Esophagus squamous epithelium (tissue), 4 donors: ENCODE measurements at regions not wholly inside any gene's neighbourhood (a gene's known extent, or its start where the extent isn't known, plus 50 kb on each side); places are given as distances from the start of the nearest gene placed in this dataset.

ENCODE experiments used
- CTCF ChIP-seq, 6 experiments: fragments of 450-650 bp in 4 of 6; fragments of 200-600 bp in 2 of 6; sonication (generic) in 2 of 6; IDR thresholded peaks; one replicate each; pipeline ENCODE4 v1.5.1; 2016 to 2019; ENCODE audit warnings: antibody characterized with exemption in 6 of 6, mild to moderate bottlenecking in 4 of 6, moderate library complexity in 4 of 6
- POLR2A ChIP-seq, 4 donors: fragments of 450-650 bp; IDR thresholded peaks; one replicate each; pipeline ENCODE4 v1.6.1; 2017; ENCODE audit warnings: antibody characterized with exemption in 4 of 4, mild to moderate bottlenecking in 4 of 4, moderate library complexity in 3 of 4

GRCh38 chr3:20482350-20482749 lies 296.3 kb upstream of the SGO1 start:
- TF ChIP-seq CTCF (IDR thresholded peaks at IDR 0.05) (no peak), POLR2A (IDR thresholded peaks at IDR 0.05) (no peak)
